ENCODE measurements at regions not wholly inside any gene's neighbourhood (a gene's known extent, or its start where the extent isn't known, plus 50 kb on each side); places are given as distances from the start of the nearest gene placed in this dataset.

- TF ChIP-seq CTCF (IDR thresholded peaks at IDR 0.05) (no peak), EZH2 (IDR thresholded peaks at IDR 0.05; ENCODE audit: borderline replicate concordance, insufficient read depth, low read depth, low read length, poor library complexity, severe bottlenecking) (no peak)
These were observed 63.7 kb upstream of the HPF1 start for GRCh38 chr4:169821402-169821801.
